WTC11 (cell line): ENCODE measurements at regions not wholly inside any gene's neighbourhood (a gene's known extent, or its start where the extent isn't known, plus 50 kb on each side); places are given as distances from the start of the nearest gene placed in this dataset.

ENCODE experiments used
- CBFB ChIP-seq: sonication (generic); formaldehyde crosslinking; IDR thresholded peaks from 2 replicates; pipeline ENCODE4 v1.8.1; 2022; ENCODE audit warnings: mild to moderate bottlenecking, low read depth, missing genetic modification reagents
- CREB1 ChIP-seq: sonication (generic); formaldehyde crosslinking; IDR thresholded peaks from 2 replicates; pipeline ENCODE4 v1.8.0; 2023; ENCODE audit warnings: mild to moderate bottlenecking, missing genetic modification reagents
- E2F4 ChIP-seq: sonication (generic); formaldehyde crosslinking; IDR thresholded peaks from 2 replicates; pipeline ENCODE4 v1.8.1; 2022; ENCODE audit warnings: low read depth, mild to moderate bottlenecking, moderate library complexity, missing genetic modification reagents, borderline replicate concordance
- ESRRA ChIP-seq: sonication (generic); formaldehyde crosslinking; IDR thresholded peaks from 2 replicates; pipeline ENCODE4 v1.8.1; 2022; ENCODE audit warnings: mild to moderate bottlenecking, missing genetic modification reagents, borderline replicate concordance
- ETV6 ChIP-seq: sonication (generic); formaldehyde crosslinking; IDR thresholded peaks from 2 replicates; pipeline ENCODE4 v1.8.1; 2022; ENCODE audit warnings: mild to moderate bottlenecking, missing genetic modification reagents
- FOXP4 ChIP-seq: sonication (generic); formaldehyde crosslinking; IDR thresholded peaks from 2 replicates; pipeline ENCODE4 v1.8.0; 2022; ENCODE audit warnings: mild to moderate bottlenecking, missing genetic modification reagents
- HMGXB4 ChIP-seq: sonication (generic); formaldehyde crosslinking; IDR thresholded peaks from 2 replicates; pipeline ENCODE4 v1.8.1; 2023; ENCODE audit warnings: mild to moderate bottlenecking, moderate library complexity, missing genetic modification reagents
- IRF2 ChIP-seq: sonication (generic); formaldehyde crosslinking; IDR thresholded peaks from 2 replicates; pipeline ENCODE4 v1.8.0; 2022; ENCODE audit warnings: low read depth, missing genetic modification reagents, borderline replicate concordance
- JUN ChIP-seq: sonication (generic); formaldehyde crosslinking; IDR thresholded peaks from 2 replicates; pipeline ENCODE4 v1.8.0; 2023; ENCODE audit warnings: mild to moderate bottlenecking, missing genetic modification reagents
- KAT7 ChIP-seq: sonication (generic); formaldehyde crosslinking; IDR thresholded peaks from 2 replicates; pipeline ENCODE4 v1.8.1; 2023; ENCODE audit warnings: missing genetic modification reagents, mild to moderate bottlenecking, borderline replicate concordance
- MYBL2 ChIP-seq: sonication (generic); formaldehyde crosslinking; IDR thresholded peaks from 2 replicates; pipeline ENCODE4 v1.8.1; 2023; ENCODE audit warnings: mild to moderate bottlenecking, moderate library complexity, missing genetic modification reagents
- NFE2L1 ChIP-seq: sonication (generic); formaldehyde crosslinking; IDR thresholded peaks from 2 replicates; pipeline ENCODE4 v1.8.1; 2023; ENCODE audit warnings: missing genetic modification reagents
- NR1H2 ChIP-seq: sonication (generic); formaldehyde crosslinking; IDR thresholded peaks from 2 replicates; pipeline ENCODE4 v1.9.0; 2021; ENCODE audit warnings: mild to moderate bottlenecking, moderate library complexity, missing genetic modification reagents
- NR2C2 ChIP-seq: sonication (generic); formaldehyde crosslinking; IDR thresholded peaks from 2 replicates; pipeline ENCODE4 v1.8.0; 2022; ENCODE audit warnings: mild to moderate bottlenecking, missing genetic modification reagents
- OVOL2 ChIP-seq: fragments of 250-450 bp; sonication (Bioruptor Pico); IDR thresholded peaks from 2 replicates; pipeline ENCODE4 v1.9.0; 2021; ENCODE audit warnings: mild to moderate bottlenecking, borderline replicate concordance
- SOX15 ChIP-seq: fragments of 250-450 bp; sonication (Bioruptor Pico); IDR thresholded peaks from 2 replicates; pipeline ENCODE4 v1.9.0; 2021; ENCODE audit warnings: mild to moderate bottlenecking
- STAT6 ChIP-seq: sonication (generic); formaldehyde crosslinking; conservative IDR thresholded peaks from 2 replicates; pipeline ENCODE4 v1.8.1; 2023; ENCODE audit warnings: mild to moderate bottlenecking, low read depth, missing genetic modification reagents, moderate library complexity
- ZBTB21 ChIP-seq: sonication (generic); formaldehyde crosslinking; IDR thresholded peaks from 2 replicates; pipeline ENCODE4 v1.8.1; 2023; ENCODE audit warnings: mild to moderate bottlenecking, missing genetic modification reagents, borderline replicate concordance
- ZNF121 ChIP-seq: sonication (generic); formaldehyde crosslinking; IDR thresholded peaks from 2 replicates; pipeline ENCODE4 v1.8.0; 2023; ENCODE audit warnings: missing genetic modification reagents
- ZNF263 ChIP-seq: sonication (generic); formaldehyde crosslinking; IDR thresholded peaks from 2 replicates; pipeline ENCODE4 v1.8.1; 2022; ENCODE audit warnings: low read depth, mild to moderate bottlenecking, moderate library complexity, missing genetic modification reagents
- ZNF317 ChIP-seq: sonication (generic); formaldehyde crosslinking; IDR thresholded peaks from 2 replicates; pipeline ENCODE4 v1.8.1; 2023; ENCODE audit warnings: low read depth, mild to moderate bottlenecking, moderate library complexity, missing genetic modification reagents, borderline replicate concordance
- ZNF423 ChIP-seq: fragments of 250-450 bp; sonication (Bioruptor Pico); IDR thresholded peaks from 2 replicates; pipeline ENCODE4 v2.1.2; 2022; ENCODE audit warnings: mild to moderate bottlenecking, moderate library complexity
- ZNF425 ChIP-seq: fragments of 250-450 bp; sonication (Bioruptor Pico); conservative IDR thresholded peaks from 2 replicates; pipeline ENCODE4 v1.9.0; 2021; ENCODE audit warnings: mild to moderate bottlenecking
- ZNF512 ChIP-seq: sonication (generic); formaldehyde crosslinking; IDR thresholded peaks from 2 replicates; pipeline ENCODE4 v1.8.1; 2022; ENCODE audit warnings: missing genetic modification reagents, borderline replicate concordance

- no peak for TF ChIP-seq CBFB (CRISPR knock-in tag)
- TF ChIP-seq HMGXB4 (CRISPR knock-in tag), result 0 out of 2 replicates have a peak, but pooled peaks have one; percentile 32
- TF ChIP-seq ZNF317 (CRISPR knock-in tag), result no peak
- no peak for TF ChIP-seq E2F4
- TF ChIP-seq NR2C2, result peak; percentile 59; the same call in 1 of the 2 replicates
- no peak for TF ChIP-seq NR1H2 (CRISPR knock-in tag)
- TF ChIP-seq STAT6 (CRISPR knock-in tag), result no peak
- no peak for TF ChIP-seq JUN (CRISPR knock-in tag)
- TF ChIP-seq ESRRA (CRISPR knock-in tag), result no peak; the same call in 1 of the 2 replicates
- no peak; the same call in 1 of the 2 replicates for TF ChIP-seq ZNF423 (CRISPR knock-in tag)
- TF ChIP-seq MYBL2, result no peak
- TF ChIP-seq ZNF425 (CRISPR knock-in tag), result no peak
- no peak for TF ChIP-seq ZNF263
- TF ChIP-seq ZNF512, result no peak
- TF ChIP-seq FOXP4 (CRISPR knock-in tag), result no peak
- no peak for TF ChIP-seq ZBTB21 (CRISPR knock-in tag)
- TF ChIP-seq ZNF121 (CRISPR knock-in tag), result no peak
- no peak for TF ChIP-seq NFE2L1 (CRISPR knock-in tag)
- TF ChIP-seq OVOL2 (CRISPR knock-in tag), result no peak
- peak; percentile 35; the same call in 1 of the 2 replicates for TF ChIP-seq ETV6
- TF ChIP-seq KAT7 (CRISPR knock-in tag), result no peak
- TF ChIP-seq CREB1 (CRISPR knock-in tag), result no peak
- no peak for TF ChIP-seq SOX15 (CRISPR knock-in tag)
- TF ChIP-seq IRF2, result no peak
These were observed 125.1 kb downstream of the C9orf50 start (continued) for GRCh38 chr9:129495620-129496472.
